ENCODE measurements at regions not wholly inside any gene's neighbourhood (a gene's known extent, or its start where the extent isn't known, plus 50 kb on each side); places are given as distances from the start of the nearest gene placed in this dataset.

DNA sequence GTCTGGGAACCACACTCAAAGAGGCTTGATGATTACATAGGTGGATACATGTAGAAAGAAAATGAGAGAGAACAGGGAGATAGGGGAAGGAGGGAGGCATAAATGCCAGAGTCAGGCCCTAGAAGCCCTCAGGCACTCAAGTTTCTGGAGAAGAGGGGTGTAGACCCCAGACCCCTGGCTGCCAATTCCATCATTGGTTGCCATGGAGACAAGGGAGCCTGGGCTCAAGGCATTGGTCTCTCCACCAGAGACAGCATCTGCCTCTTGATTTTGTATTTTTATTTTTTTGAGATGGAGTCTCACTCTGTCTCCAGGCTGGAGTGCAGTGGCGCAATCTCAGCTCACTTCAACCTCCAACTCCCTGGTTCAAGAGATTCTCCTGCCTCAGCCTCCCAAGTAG is 114.3 kb upstream of the GRIK3 start:
- H3K27ac ChIP-seq (ENCODE audit: low read length) = no peak overlapping the region
- H2AFZ ChIP-seq (ENCODE audit: low read length) = no peak overlapping the region
- no peaks in the 10 kb centered on the region for H3K9me2 ChIP-seq (replicated peaks; ENCODE audit: insufficient read depth, low read length)
- no peaks in the 10 kb centered on the region for H3K4me1 ChIP-seq (ENCODE audit: low read length)
- no peak overlapping the region for H3K9ac ChIP-seq (ENCODE audit: low read length)
- H3K36me3 ChIP-seq (replicated peaks; ENCODE audit: insufficient read depth, low read length) = no peaks in the 10 kb centered on the region
- H3K9me3 ChIP-seq (replicated peaks; ENCODE audit: insufficient read depth, low read length) = no peaks in the 10 kb centered on the region
- no peaks in the 10 kb centered on the region for H3K79me2 ChIP-seq (ENCODE audit: low read length)
- no peaks in the 10 kb centered on the region for H4K20me1 ChIP-seq (ENCODE audit: insufficient read depth, low read length)
- no peaks in the 10 kb centered on the region for H3F3A ChIP-seq (ENCODE audit: insufficient read depth, low read length)
- no peak overlapping the region for H3K4me2 ChIP-seq (ENCODE audit: low read depth, low read length)
- peaks cover 64% of the 10 kb centered on the region for H3K27me3 ChIP-seq (replicated peaks; ENCODE audit: insufficient read depth, low read length)
- DNase-seq = no peak
- TF ChIP-seq EZH2 (optimal IDR thresholded peaks at IDR 0.05; ENCODE audit: low read depth, low read length) = no peak
- H3K4me3 ChIP-seq (ENCODE audit: low read length) = no peak overlapping the region

DNA sequence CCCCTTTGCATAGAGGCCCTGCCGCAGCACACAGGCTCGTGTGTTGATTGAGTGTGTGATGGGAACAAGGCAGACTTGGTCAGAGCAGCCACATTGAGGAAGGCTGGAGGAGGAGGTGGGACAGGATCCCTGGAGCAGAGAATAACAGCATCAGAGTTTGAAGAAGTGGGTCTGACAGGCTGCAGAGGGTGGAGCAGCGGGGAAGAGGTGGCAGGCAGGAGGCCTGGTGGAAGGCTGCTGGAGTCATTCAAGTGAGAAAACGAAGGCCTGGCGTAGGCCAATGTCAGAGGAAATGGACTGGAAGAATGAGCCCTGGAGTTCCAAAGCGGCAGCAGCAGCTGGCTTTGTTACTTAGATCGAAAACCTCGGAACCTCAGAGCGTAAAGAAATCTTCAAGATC is 115.0 kb upstream of the GRIK3 start:
- H3K9me2 ChIP-seq (replicated peaks; ENCODE audit: insufficient read depth, low read length) = no peaks in the 10 kb centered on the region
- no peak for DNase-seq

DNA sequence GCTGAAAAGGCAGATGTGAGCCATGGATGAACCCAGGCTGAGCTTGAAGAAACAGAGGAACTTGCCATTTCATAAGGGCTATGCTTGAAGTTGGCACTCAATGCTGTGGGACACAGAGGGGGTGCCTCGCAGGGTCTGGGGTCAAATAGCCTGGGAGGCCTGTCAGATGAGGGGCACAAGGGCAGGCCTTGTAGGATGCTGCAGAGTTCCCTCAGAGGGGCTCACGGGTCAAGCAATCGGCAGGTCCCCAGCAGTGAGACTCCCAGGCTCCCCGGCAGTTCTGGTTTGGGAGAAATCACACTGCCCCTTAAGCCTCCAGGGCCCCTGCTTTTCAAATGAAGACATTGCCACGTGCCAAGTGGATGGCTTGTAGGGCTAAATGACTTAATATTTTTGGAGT is 116.7 kb upstream of the GRIK3 start:
- no peak overlapping the region for H3K27ac ChIP-seq (ENCODE audit: low read length)
- no peak overlapping the region for H3K4me3 ChIP-seq (ENCODE audit: low read length)
- H3K9me3 ChIP-seq (replicated peaks; ENCODE audit: insufficient read depth, low read length) = no peaks in the 10 kb centered on the region
- no peaks in the 10 kb centered on the region for H3F3A ChIP-seq (ENCODE audit: insufficient read depth, low read length)
- H3K79me2 ChIP-seq (ENCODE audit: low read length) = no peaks in the 10 kb centered on the region
- no peaks in the 10 kb centered on the region for H3K4me1 ChIP-seq (ENCODE audit: low read length)
- H3K9me2 ChIP-seq (replicated peaks; ENCODE audit: insufficient read depth, low read length) = no peaks in the 10 kb centered on the region
- no peak overlapping the region for H3K9ac ChIP-seq (ENCODE audit: low read length)
- no peak for DNase-seq
- peaks cover 70% of the 10 kb centered on the region for H3K27me3 ChIP-seq (replicated peaks; ENCODE audit: insufficient read depth, low read length)
- TF ChIP-seq, protein P1, sequence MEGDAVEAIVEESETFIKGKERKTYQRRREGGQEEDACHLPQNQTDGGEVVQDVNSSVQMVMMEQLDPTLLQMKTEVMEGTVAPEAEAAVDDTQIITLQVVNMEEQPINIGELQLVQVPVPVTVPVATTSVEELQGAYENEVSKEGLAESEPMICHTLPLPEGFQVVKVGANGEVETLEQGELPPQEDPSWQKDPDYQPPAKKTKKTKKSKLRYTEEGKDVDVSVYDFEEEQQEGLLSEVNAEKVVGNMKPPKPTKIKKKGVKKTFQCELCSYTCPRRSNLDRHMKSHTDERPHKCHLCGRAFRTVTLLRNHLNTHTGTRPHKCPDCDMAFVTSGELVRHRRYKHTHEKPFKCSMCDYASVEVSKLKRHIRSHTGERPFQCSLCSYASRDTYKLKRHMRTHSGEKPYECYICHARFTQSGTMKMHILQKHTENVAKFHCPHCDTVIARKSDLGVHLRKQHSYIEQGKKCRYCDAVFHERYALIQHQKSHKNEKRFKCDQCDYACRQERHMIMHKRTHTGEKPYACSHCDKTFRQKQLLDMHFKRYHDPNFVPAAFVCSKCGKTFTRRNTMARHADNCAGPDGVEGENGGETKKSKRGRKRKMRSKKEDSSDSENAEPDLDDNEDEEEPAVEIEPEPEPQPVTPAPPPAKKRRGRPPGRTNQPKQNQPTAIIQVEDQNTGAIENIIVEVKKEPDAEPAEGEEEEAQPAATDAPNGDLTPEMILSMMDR (IDR thresholded peaks at IDR 0.05; ENCODE audit: low read length) = no peak
- TF ChIP-seq EZH2 (optimal IDR thresholded peaks at IDR 0.05; ENCODE audit: low read depth, low read length) (no peak), EZH2phosphoT487 (IDR thresholded peaks at IDR 0.05; ENCODE audit: low read length) (no peak)
- no peaks in the 10 kb centered on the region for H3K36me3 ChIP-seq (replicated peaks; ENCODE audit: insufficient read depth, low read length)
- no peaks in the 10 kb centered on the region for H4K20me1 ChIP-seq (ENCODE audit: insufficient read depth, low read length)
- H2AFZ ChIP-seq (ENCODE audit: low read length) = no peak overlapping the region
- no peak overlapping the region for H3K4me2 ChIP-seq (ENCODE audit: low read depth, low read length)

More for the DNA sequence above, 115.0 kb upstream of the GRIK3 start:
- no peaks in the 10 kb centered on the region for H3K36me3 ChIP-seq (replicated peaks; ENCODE audit: insufficient read depth, low read length)
- H3K9me3 ChIP-seq (replicated peaks; ENCODE audit: insufficient read depth, low read length) = no peaks in the 10 kb centered on the region
- H2AFZ ChIP-seq (ENCODE audit: low read length) = no peak overlapping the region
- no peak overlapping the region for H3K4me3 ChIP-seq (ENCODE audit: low read length)
- H3F3A ChIP-seq (ENCODE audit: insufficient read depth, low read length) = no peaks in the 10 kb centered on the region
- no peak overlapping the region for H3K9ac ChIP-seq (ENCODE audit: low read length)
- no peaks in the 10 kb centered on the region for H4K20me1 ChIP-seq (ENCODE audit: insufficient read depth, low read length)
- TF ChIP-seq, protein P1 (IDR thresholded peaks at IDR 0.05; ENCODE audit: low read length) = no peak
- no peak for TF ChIP-seq EZH2 (optimal IDR thresholded peaks at IDR 0.05; ENCODE audit: low read depth, low read length)
- TF ChIP-seq EZH2phosphoT487 (IDR thresholded peaks at IDR 0.05; ENCODE audit: low read length) = no peak
- no peak overlapping the region for H3K27ac ChIP-seq (ENCODE audit: low read length)
- no peaks in the 10 kb centered on the region for H3K79me2 ChIP-seq (ENCODE audit: low read length)
- peaks cover 62% of the 10 kb centered on the region for H3K27me3 ChIP-seq (replicated peaks; ENCODE audit: insufficient read depth, low read length)
- no peaks in the 10 kb centered on the region for H3K4me1 ChIP-seq (ENCODE audit: low read length)
- no peak overlapping the region for H3K4me2 ChIP-seq (ENCODE audit: low read depth, low read length)

DNA sequence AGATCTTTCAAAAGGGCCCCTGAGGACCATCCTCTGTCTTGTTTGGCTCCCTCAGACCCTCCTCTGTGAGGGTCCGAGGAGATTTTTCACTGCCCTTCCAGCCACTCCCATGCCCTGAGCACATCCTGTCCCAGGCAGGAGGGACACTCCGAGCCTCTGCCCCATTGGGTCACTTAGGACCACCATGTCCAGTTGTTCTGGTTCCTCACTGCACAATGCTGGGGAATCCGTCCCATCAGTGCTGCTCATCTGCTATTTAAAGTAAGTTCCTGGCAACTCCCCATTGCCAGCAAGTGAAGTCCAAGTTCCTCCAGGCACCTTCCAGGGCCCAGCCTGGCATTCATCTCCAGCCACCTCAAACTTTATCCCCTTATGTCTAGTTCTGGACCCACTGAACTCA is 117.5 kb upstream of the GRIK3 start:
- Histone ChIP-seq H3K9me2 (replicated peaks; ENCODE audit: insufficient read depth, low read length) (no peaks in the 10 kb centered on the region), H3K27ac (ENCODE audit: low read length) (no peak overlapping the region), H3K79me2 (ENCODE audit: low read length) (no peaks in the 10 kb centered on the region), H3F3A (ENCODE audit: insufficient read depth, low read length) (no peaks in the 10 kb centered on the region), H3K4me2 (ENCODE audit: low read depth, low read length) (no peak overlapping the region), H4K20me1 (ENCODE audit: insufficient read depth, low read length) (no peaks in the 10 kb centered on the region), H3K27me3 (replicated peaks; ENCODE audit: insufficient read depth, low read length) (peaks cover 74% of the 10 kb centered on the region), H3K9me3 (replicated peaks; ENCODE audit: insufficient read depth, low read length) (no peaks in the 10 kb centered on the region), H3K4me3 (ENCODE audit: low read length) (no peak overlapping the region), H2AFZ (ENCODE audit: low read length) (no peak overlapping the region), H3K4me1 (ENCODE audit: low read length) (no peaks in the 10 kb centered on the region), H3K9ac (ENCODE audit: low read length) (no peak overlapping the region), H3K36me3 (replicated peaks; ENCODE audit: insufficient read depth, low read length) (no peaks in the 10 kb centered on the region)
- no peak for DNase-seq
- TF ChIP-seq, protein P1 (IDR thresholded peaks at IDR 0.05; ENCODE audit: low read length) = no peak
- TF ChIP-seq EZH2phosphoT487 (IDR thresholded peaks at IDR 0.05; ENCODE audit: low read length) = no peak
- no peak for TF ChIP-seq EZH2 (optimal IDR thresholded peaks at IDR 0.05; ENCODE audit: low read depth, low read length)

Measured in MM.1S (cell line).